ENCODE measurements at regions not wholly inside any gene's neighbourhood (a gene's known extent, or its start where the extent isn't known, plus 50 kb on each side); places are given as distances from the start of the nearest gene placed in this dataset.

- Histone ChIP-seq H3K4me3 (ENCODE audit: low read length) (no peak overlapping the region), H3K4me2 (ENCODE audit: low read depth, low read length) (no peak overlapping the region), H3K9me3 (replicated peaks; ENCODE audit: insufficient read depth, low read length) (no peaks in the 10 kb centered on the region), H3K27me3 (replicated peaks; ENCODE audit: insufficient read depth, low read length) (no peaks in the 10 kb centered on the region), H3K4me1 (ENCODE audit: low read length) (no peaks in the 10 kb centered on the region), H4K20me1 (ENCODE audit: insufficient read depth, low read length) (no peaks in the 10 kb centered on the region), H3K36me3 (replicated peaks; ENCODE audit: insufficient read depth, low read length) (no peaks in the 10 kb centered on the region), H3K79me2 (ENCODE audit: low read length) (no peaks in the 10 kb centered on the region), H3K9ac (ENCODE audit: low read length) (no peak overlapping the region), H3K27ac (ENCODE audit: low read length) (no peak overlapping the region), H3F3A (ENCODE audit: insufficient read depth, low read length) (no peaks in the 10 kb centered on the region), H2AFZ (ENCODE audit: low read length) (no peak overlapping the region), H3K9me2 (replicated peaks; ENCODE audit: insufficient read depth, low read length) (no peaks in the 10 kb centered on the region)
- no peak for DNase-seq
- no peak for TF ChIP-seq EZH2phosphoT487 (IDR thresholded peaks at IDR 0.05; ENCODE audit: low read length)
- no peak for TF ChIP-seq CTCF (IDR thresholded peaks at IDR 0.05; ENCODE audit: low read length)
- no peak for TF ChIP-seq EZH2 (optimal IDR thresholded peaks at IDR 0.05; ENCODE audit: low read depth, low read length)
Observed at GRCh38 chr4:178423366-178423765, 981.1 kb upstream of the AGA start.

GRCh38 chr4:178426871-178427270 is 984.6 kb upstream of the AGA start:
- Histone ChIP-seq H4K20me1 (ENCODE audit: insufficient read depth, low read length) (no peaks in the 10 kb centered on the region), H3K27me3 (replicated peaks; ENCODE audit: insufficient read depth, low read length) (no peaks in the 10 kb centered on the region), H3K79me2 (ENCODE audit: low read length) (no peaks in the 10 kb centered on the region), H3F3A (ENCODE audit: insufficient read depth, low read length) (no peaks in the 10 kb centered on the region), H3K27ac (ENCODE audit: low read length) (no peak overlapping the region), H3K9me2 (replicated peaks; ENCODE audit: insufficient read depth, low read length) (no peaks in the 10 kb centered on the region), H3K4me3 (ENCODE audit: low read length) (no peak overlapping the region), H3K36me3 (replicated peaks; ENCODE audit: insufficient read depth, low read length) (no peaks in the 10 kb centered on the region), H3K9me3 (replicated peaks; ENCODE audit: insufficient read depth, low read length) (no peaks in the 10 kb centered on the region), H3K9ac (ENCODE audit: low read length) (no peak overlapping the region), H3K4me1 (ENCODE audit: low read length) (no peaks in the 10 kb centered on the region), H2AFZ (ENCODE audit: low read length) (no peak overlapping the region), H3K4me2 (ENCODE audit: low read depth, low read length) (no peak overlapping the region)
- TF ChIP-seq EZH2 (optimal IDR thresholded peaks at IDR 0.05; ENCODE audit: low read depth, low read length) = no peak
- no peak for TF ChIP-seq CTCF (IDR thresholded peaks at IDR 0.05; ENCODE audit: low read length)
- no peak for TF ChIP-seq EZH2phosphoT487 (IDR thresholded peaks at IDR 0.05; ENCODE audit: low read length)
- DNase-seq = no peak

- Histone ChIP-seq H3K27ac (ENCODE audit: low read length) (no peak overlapping the region), H3K27me3 (replicated peaks; ENCODE audit: insufficient read depth, low read length) (no peaks in the 10 kb centered on the region), H3K9me3 (replicated peaks; ENCODE audit: insufficient read depth, low read length) (no peaks in the 10 kb centered on the region), H4K20me1 (ENCODE audit: insufficient read depth, low read length) (no peaks in the 10 kb centered on the region), H3K79me2 (ENCODE audit: low read length) (no peaks in the 10 kb centered on the region), H3K4me2 (ENCODE audit: low read depth, low read length) (no peak overlapping the region), H3K4me3 (ENCODE audit: low read length) (no peak overlapping the region), H3K9me2 (replicated peaks; ENCODE audit: insufficient read depth, low read length) (no peaks in the 10 kb centered on the region), H3K9ac (ENCODE audit: low read length) (no peak overlapping the region), H3K36me3 (replicated peaks; ENCODE audit: insufficient read depth, low read length) (no peaks in the 10 kb centered on the region), H3K4me1 (ENCODE audit: low read length) (no peaks in the 10 kb centered on the region), H3F3A (ENCODE audit: insufficient read depth, low read length) (no peaks in the 10 kb centered on the region), H2AFZ (ENCODE audit: low read length) (no peak overlapping the region)
- TF ChIP-seq CTCF (IDR thresholded peaks at IDR 0.05; ENCODE audit: low read length) (no peak), EZH2 (optimal IDR thresholded peaks at IDR 0.05; ENCODE audit: low read depth, low read length) (no peak), EZH2phosphoT487 (IDR thresholded peaks at IDR 0.05; ENCODE audit: low read length) (no peak)
- no peak for DNase-seq
Observed at GRCh38 chr4:178427663-178428062, 985.4 kb upstream of the AGA start.

Measured in MM.1S (cell line).